Spinal cord (tissue), 9 donors: ENCODE measurements at regions not wholly inside any gene's neighbourhood (a gene's known extent, or its start where the extent isn't known, plus 50 kb on each side); places are given as distances from the start of the nearest gene placed in this dataset.

Source experiments
- DNase-seq, 6 donors: peaks; one replicate each; pipeline versions ENCODE4 v3.0.0 to v3.0.0-alpha.2; 2013 to 2015; ENCODE audit warnings: low spot score in 6 of 6, low read depth in 4 of 6
- H3K27ac ChIP-seq: one replicate; pipeline ENCODE4 v1.5.1; 2013; ENCODE audit warnings: low read depth, low read length, control low read depth
- H3K27me3 ChIP-seq: one replicate; pipeline ENCODE4 v1.6.1; 2013; ENCODE audit warnings: low read length; ENCODE audit not compliant: control insufficient read depth, insufficient read depth
- H3K36me3 ChIP-seq: one replicate; pipeline ENCODE4 v1.6.1; 2013; ENCODE audit warnings: low read length; ENCODE audit not compliant: control insufficient read depth, insufficient read depth
- H3K4me1 ChIP-seq: one replicate; pipeline ENCODE4 v1.6.1; 2013; ENCODE audit warnings: low read length; ENCODE audit not compliant: control insufficient read depth, insufficient read depth
- H3K4me3 ChIP-seq: one replicate; pipeline ENCODE4 v1.5.1; 2013; ENCODE audit warnings: low read depth, low read length, control low read depth
- H3K9me3 ChIP-seq: one replicate; pipeline ENCODE4 v1.6.1; 2013; ENCODE audit warnings: low read length; ENCODE audit not compliant: control insufficient read depth, insufficient read depth
- WGBS: methylation state at CpG from one replicate; pipeline ENCODE4 v1.1.5; 2013; ENCODE audit warnings: missing lambda C conversion rate; ENCODE audit not compliant: insufficient coverage; 5-methylcytosine and 5-hydroxymethylcytosine counted together
- donor health status: healthy.

- no peak for DNase-seq
Measured at GRCh38 chr10:91335147-91335546, 75.0 kb upstream of the HECTD2 start.

GRCh38 chr10:91339729-91340128 lies 70.4 kb upstream of the HECTD2 start:
- H3K27ac ChIP-seq: no peak overlapping the region
- H3K9me3 ChIP-seq: no peaks in the 10 kb centered on the region
- DNase-seq: peak in 1 of 6 donors; percentile 6
- H3K27me3 ChIP-seq: no peaks in the 10 kb centered on the region
- no peaks in the 10 kb centered on the region for H3K36me3 ChIP-seq
- no peak overlapping the region for H3K4me3 ChIP-seq
- H3K4me1 ChIP-seq: peaks cover 5% of the 10 kb centered on the region
- 50% methylated on average over 1 of the region's 1 CpG for WGBS

More at GRCh38 chr10:91335147-91335546, 75.0 kb upstream of the HECTD2 start:
- Histone ChIP-seq H3K27me3 (no peaks in the 10 kb centered on the region), H3K36me3 (no peaks in the 10 kb centered on the region), H3K9me3 (no peaks in the 10 kb centered on the region), H3K27ac (no peak overlapping the region), H3K4me1 (no peaks in the 10 kb centered on the region), H3K4me3 (no peak overlapping the region)
- WGBS: 44% methylated on average over 1 of the region's 3 CpGs

- Histone ChIP-seq H3K9me3 (no peaks in the 10 kb centered on the region), H3K36me3 (no peaks in the 10 kb centered on the region), H3K4me3 (no peak overlapping the region), H3K27ac (no peak overlapping the region), H3K27me3 (no peaks in the 10 kb centered on the region), H3K4me1 (peaks cover 5% of the 10 kb centered on the region)
- 54% methylated on average over 3 of the region's 8 CpGs for WGBS
- peak in 3 of 6 donors; percentile 5 to 69 (median 44) for DNase-seq
Measured at GRCh38 chr10:91340613-91341362, 69.4 kb upstream of the HECTD2 start.

- Histone ChIP-seq H3K4me1 (peaks cover 5% of the 10 kb centered on the region), H3K27me3 (no peaks in the 10 kb centered on the region), H3K27ac (no peak overlapping the region), H3K4me3 (no peak overlapping the region), H3K36me3 (no peaks in the 10 kb centered on the region), H3K9me3 (no peaks in the 10 kb centered on the region)
- DNase-seq: no peak
Measured at GRCh38 chr10:91341686-91342085, 68.5 kb upstream of the HECTD2 start.

GRCh38 chr10:91343010-91343409 lies 67.1 kb upstream of the HECTD2 start:
- no peak overlapping the region for H3K27ac ChIP-seq
- no CpG with 5 or more reads among the region's 1 CpG for WGBS
- no peaks in the 10 kb centered on the region for H3K27me3 ChIP-seq

GRCh38 chr10:91344117-91344856 lies 65.9 kb upstream of the HECTD2 start:
- no peak for DNase-seq
- Histone ChIP-seq H3K9me3 (no peaks in the 10 kb centered on the region), H3K27me3 (no peaks in the 10 kb centered on the region), H3K4me1 (peaks cover 5% of the 10 kb centered on the region), H3K4me3 (no peak overlapping the region), H3K36me3 (no peaks in the 10 kb centered on the region), H3K27ac (no peak overlapping the region)
- WGBS: 91% methylated on average over 11 of the region's 11 CpGs

More at GRCh38 chr10:91343010-91343409, 67.1 kb upstream of the HECTD2 start:
- no peaks in the 10 kb centered on the region for H3K9me3 ChIP-seq
- no peaks in the 10 kb centered on the region for H3K36me3 ChIP-seq
- H3K4me3 ChIP-seq: no peak overlapping the region
- DNase-seq: no peak
- H3K4me1 ChIP-seq: peaks cover 5% of the 10 kb centered on the region

GRCh38 chr10:91345716-91346115 lies 64.4 kb upstream of the HECTD2 start:
- Histone ChIP-seq H3K4me1 (peaks cover 3% of the 10 kb centered on the region), H3K27me3 (no peaks in the 10 kb centered on the region), H3K36me3 (no peaks in the 10 kb centered on the region), H3K4me3 (no peak overlapping the region), H3K27ac (no peak overlapping the region), H3K9me3 (no peaks in the 10 kb centered on the region)
- no peak for DNase-seq
- no CpG with 5 or more reads among the region's 2 CpGs for WGBS

- H3K4me1 ChIP-seq: no peaks in the 10 kb centered on the region
- H3K36me3 ChIP-seq: no peaks in the 10 kb centered on the region
- H3K9me3 ChIP-seq: no peaks in the 10 kb centered on the region
- no peak overlapping the region for H3K27ac ChIP-seq
- DNase-seq: no peak
- no peak overlapping the region for H3K4me3 ChIP-seq
- H3K27me3 ChIP-seq: no peaks in the 10 kb centered on the region
- no CpG with 5 or more reads among the region's 1 CpG for WGBS
Measured at GRCh38 chr10:91347529-91347928, 62.6 kb upstream of the HECTD2 start.

GRCh38 chr10:91349381-91349780 lies 60.8 kb upstream of the HECTD2 start:
- no peak overlapping the region for H3K4me3 ChIP-seq
- no peaks in the 10 kb centered on the region for H3K9me3 ChIP-seq
- no peak for DNase-seq
- no peaks in the 10 kb centered on the region for H3K27me3 ChIP-seq
- no peak overlapping the region for H3K27ac ChIP-seq
- H3K4me1 ChIP-seq: no peaks in the 10 kb centered on the region
- no peaks in the 10 kb centered on the region for H3K36me3 ChIP-seq

GRCh38 chr10:91350651-91351081 lies 59.5 kb upstream of the HECTD2 start:
- Histone ChIP-seq H3K9me3 (no peaks in the 10 kb centered on the region), H3K27me3 (no peaks in the 10 kb centered on the region), H3K36me3 (no peaks in the 10 kb centered on the region), H3K27ac (no peak overlapping the region), H3K4me1 (no peaks in the 10 kb centered on the region), H3K4me3 (no peak overlapping the region)
- DNase-seq: no peak
- no CpG with 5 or more reads among the region's 2 CpGs for WGBS
